DOHH2 (cell line): ENCODE measurements at regions not wholly inside any gene's neighbourhood (a gene's known extent, or its start where the extent isn't known, plus 50 kb on each side); places are given as distances from the start of the nearest gene placed in this dataset.

Experiments used
- H3F3A ChIP-seq: fragments of 200-600 bp; sonication (generic), shearing (Covaris generic); 2 replicates; pipeline ENCODE4 v1.6.0; 2016; ENCODE audit warnings: antibody characterized with exemption, mild to moderate bottlenecking; ENCODE audit not compliant: control insufficient read depth, insufficient read depth
- H3K27ac ChIP-seq: fragments of 200-600 bp; sonication (generic); 2 replicates; pipeline ENCODE4 v1.5.1; 2014; ENCODE audit warnings: low read depth, mild to moderate bottlenecking, low read length, moderate library complexity
- H3K27me3 ChIP-seq: fragments of 200-600 bp; sonication (generic); 2 replicates; pipeline ENCODE4 v1.6.1; 2014; ENCODE audit warnings: mild to moderate bottlenecking, low read length, mixed read lengths; ENCODE audit not compliant: control insufficient read depth
- H3K36me3 ChIP-seq: fragments of 200-600 bp; sonication (generic); 2 replicates; pipeline ENCODE4 v1.6.1; 2014; ENCODE audit warnings: mild to moderate bottlenecking, low read length, moderate library complexity, mixed read lengths; ENCODE audit not compliant: control insufficient read depth
- H3K4me1 ChIP-seq: fragments of 200-600 bp; sonication (generic); 2 replicates; pipeline ENCODE4 v1.6.1; 2014; ENCODE audit warnings: mild to moderate bottlenecking, low read length, mixed read lengths; ENCODE audit not compliant: control insufficient read depth
- H3K4me2 ChIP-seq: fragments of 200-600 bp; sonication (generic); 2 replicates; pipeline ENCODE4 v1.6.0; 2014; ENCODE audit warnings: mild to moderate bottlenecking, low read length, moderate library complexity
- H3K4me3 ChIP-seq: fragments of 200-600 bp; sonication (generic); 2 replicates; pipeline ENCODE4 v1.5.1; 2014; ENCODE audit warnings: mild to moderate bottlenecking, low read length, mixed read lengths
- H3K79me2 ChIP-seq: fragments of 200-600 bp; sonication (generic); 2 replicates; pipeline ENCODE4 v1.6.1; 2014; ENCODE audit warnings: mild to moderate bottlenecking, low read length, mixed read lengths; ENCODE audit not compliant: control insufficient read depth
- H3K9me2 ChIP-seq: fragments of 200-600 bp; sonication (generic); replicated peaks from 2 replicates; pipeline ENCODE4 v1.6.1; 2014; ENCODE audit warnings: mild to moderate bottlenecking, low read length, mixed read lengths; ENCODE audit not compliant: control insufficient read depth
- H3K9me3 ChIP-seq: fragments of 200-600 bp; sonication (generic); 2 replicates; pipeline ENCODE4 v1.6.1; 2014; ENCODE audit warnings: antibody characterized with exemption, low read length, mixed read lengths; ENCODE audit not compliant: control insufficient read depth, insufficient read depth
- H4K20me1 ChIP-seq: fragments of 200-600 bp; sonication (generic); 2 replicates; pipeline ENCODE4 v1.6.0; 2014; ENCODE audit warnings: low read depth, mild to moderate bottlenecking, antibody characterized with exemption, low read length, moderate library complexity; ENCODE audit not compliant: control insufficient read depth, insufficient read depth
- EZH2phosphoT487 ChIP-seq: fragments of 200-600 bp; sonication (generic); IDR thresholded peaks from 2 replicates; pipeline ENCODE4 v1.6.1; 2017; ENCODE audit warnings: borderline replicate concordance, mild to moderate bottlenecking, antibody characterized with exemption, low read length, moderate library complexity, mixed read lengths
- TF ChIP-seq, protein P1 (sequence below): fragments of 200-600 bp; sonication (generic); IDR thresholded peaks from one replicate; pipeline ENCODE4 v1.5.1; 2014; ENCODE audit warnings: antibody characterized with exemption, mild to moderate bottlenecking, low read depth, low read length; ENCODE audit not compliant: poor library complexity, severe bottlenecking

DNA sequence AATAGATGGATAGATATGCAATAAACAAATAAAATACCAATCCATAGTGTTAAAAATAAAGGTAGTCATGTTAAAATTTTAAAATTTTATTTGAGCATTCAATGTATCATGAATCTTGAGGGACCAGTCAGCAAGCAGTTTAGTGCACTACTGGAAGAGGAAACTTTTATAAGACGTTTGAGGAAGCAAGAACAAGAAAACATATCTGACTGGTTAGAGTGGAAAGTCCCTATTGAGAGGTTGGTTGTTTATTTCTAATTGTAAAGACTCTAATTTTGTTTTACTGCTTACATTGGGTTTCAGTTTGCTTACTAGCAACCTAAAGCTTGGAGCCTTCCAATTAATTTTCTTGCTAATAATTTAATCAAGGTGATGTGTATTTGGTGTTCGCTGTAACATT, 786.2 kb downstream of the RAB28 start:
- Histone ChIP-seq H3K9me2 (no peaks in the 10 kb centered on the region; the same call in 1 of the 2 replicates), H3K79me2 (no peaks in the 10 kb centered on the region), H3K27ac (no peak overlapping the region), H3K4me2 (no peak overlapping the region), H3K9me3 (no peaks in the 10 kb centered on the region), H3F3A (no peaks in the 10 kb centered on the region), H3K27me3 (no peaks in the 10 kb centered on the region), H3K4me1 (no peaks in the 10 kb centered on the region), H3K4me3 (no peak overlapping the region), H3K36me3 (no peaks in the 10 kb centered on the region), H4K20me1 (no peaks in the 10 kb centered on the region)
- no peak for TF ChIP-seq EZH2phosphoT487

DNA sequence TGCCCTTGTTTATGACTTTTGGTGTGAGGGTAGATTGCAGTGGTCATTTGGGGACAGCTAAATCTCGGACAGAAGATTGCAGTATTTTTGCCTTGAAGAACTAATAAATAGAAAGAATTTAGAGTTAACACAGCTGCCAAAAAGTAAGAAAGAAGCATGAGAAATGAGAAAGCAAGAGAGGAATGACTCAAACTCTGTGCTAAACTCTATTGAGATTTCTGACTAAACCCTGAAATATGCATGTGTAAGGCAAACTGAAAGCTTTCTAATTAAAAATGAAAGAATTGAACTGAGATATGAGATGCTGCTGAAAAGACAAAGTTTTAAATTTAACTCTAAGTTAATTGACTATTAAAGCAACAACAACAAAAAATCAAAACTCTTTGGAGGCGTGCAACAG, 791.3 kb downstream of the RAB28 start:
- Histone ChIP-seq H3K9me3 (no peaks in the 10 kb centered on the region), H3K9me2 (no peaks in the 10 kb centered on the region; the same call in none of the 2 replicates), H3K4me2 (no peak overlapping the region), H3K4me3 (no peak overlapping the region), H3F3A (no peaks in the 10 kb centered on the region), H3K36me3 (no peaks in the 10 kb centered on the region), H3K27ac (no peak overlapping the region), H3K4me1 (no peaks in the 10 kb centered on the region), H3K79me2 (no peaks in the 10 kb centered on the region), H4K20me1 (no peaks in the 10 kb centered on the region), H3K27me3 (no peaks in the 10 kb centered on the region)
- no peak for TF ChIP-seq EZH2phosphoT487
- TF ChIP-seq, protein P1, sequence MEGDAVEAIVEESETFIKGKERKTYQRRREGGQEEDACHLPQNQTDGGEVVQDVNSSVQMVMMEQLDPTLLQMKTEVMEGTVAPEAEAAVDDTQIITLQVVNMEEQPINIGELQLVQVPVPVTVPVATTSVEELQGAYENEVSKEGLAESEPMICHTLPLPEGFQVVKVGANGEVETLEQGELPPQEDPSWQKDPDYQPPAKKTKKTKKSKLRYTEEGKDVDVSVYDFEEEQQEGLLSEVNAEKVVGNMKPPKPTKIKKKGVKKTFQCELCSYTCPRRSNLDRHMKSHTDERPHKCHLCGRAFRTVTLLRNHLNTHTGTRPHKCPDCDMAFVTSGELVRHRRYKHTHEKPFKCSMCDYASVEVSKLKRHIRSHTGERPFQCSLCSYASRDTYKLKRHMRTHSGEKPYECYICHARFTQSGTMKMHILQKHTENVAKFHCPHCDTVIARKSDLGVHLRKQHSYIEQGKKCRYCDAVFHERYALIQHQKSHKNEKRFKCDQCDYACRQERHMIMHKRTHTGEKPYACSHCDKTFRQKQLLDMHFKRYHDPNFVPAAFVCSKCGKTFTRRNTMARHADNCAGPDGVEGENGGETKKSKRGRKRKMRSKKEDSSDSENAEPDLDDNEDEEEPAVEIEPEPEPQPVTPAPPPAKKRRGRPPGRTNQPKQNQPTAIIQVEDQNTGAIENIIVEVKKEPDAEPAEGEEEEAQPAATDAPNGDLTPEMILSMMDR: no peak

DNA sequence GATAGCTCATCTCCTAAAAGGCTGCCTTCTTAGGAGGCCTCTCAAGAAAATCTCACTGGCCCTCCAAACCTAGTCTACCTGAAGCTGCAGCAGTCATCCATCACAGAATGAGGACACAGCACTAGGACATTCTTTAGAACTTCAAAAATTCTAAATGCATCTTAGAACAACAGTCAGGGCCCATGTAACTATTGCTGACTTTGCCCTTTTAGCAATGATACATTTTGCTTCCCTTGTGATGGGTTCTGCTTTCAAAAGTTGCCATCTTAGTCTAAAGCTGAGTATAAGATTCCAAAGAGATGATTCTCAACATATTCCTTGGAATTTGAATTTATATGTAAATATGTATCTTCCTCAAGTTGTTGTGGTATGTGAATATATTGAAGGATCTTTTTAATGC, 793.0 kb downstream of the RAB28 start:
- Histone ChIP-seq H3K79me2 (no peaks in the 10 kb centered on the region), H3K4me1 (no peaks in the 10 kb centered on the region), H3K4me2 (no peak overlapping the region), H3K9me3 (no peaks in the 10 kb centered on the region), H3K9me2 (no peaks in the 10 kb centered on the region; the same call in 1 of the 2 replicates), H4K20me1 (no peaks in the 10 kb centered on the region), H3K36me3 (no peaks in the 10 kb centered on the region), H3K27ac (no peak overlapping the region), H3K27me3 (no peaks in the 10 kb centered on the region), H3F3A (no peaks in the 10 kb centered on the region), H3K4me3 (no peak overlapping the region)
- TF ChIP-seq EZH2phosphoT487: no peak
- TF ChIP-seq, protein P1: no peak

DNA sequence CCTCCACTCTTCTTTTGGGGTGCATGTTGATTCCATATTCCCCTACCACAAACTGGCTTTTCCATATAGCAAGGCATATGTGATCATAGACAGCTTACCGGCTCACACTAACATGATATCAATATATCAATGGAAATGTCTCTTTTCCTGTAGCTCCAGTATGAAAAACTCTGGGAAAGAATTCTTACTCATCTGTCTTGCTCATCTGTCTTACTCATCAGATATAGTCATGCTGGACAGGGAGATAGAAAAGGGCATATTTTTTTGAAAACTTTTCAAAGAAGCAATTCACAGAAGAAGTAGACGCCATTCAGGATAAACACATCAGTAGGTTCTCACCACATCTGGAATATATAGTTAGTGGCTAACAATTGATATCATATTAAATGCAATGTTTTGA, 794.7 kb downstream of the RAB28 start:
- no peaks in the 10 kb centered on the region for H4K20me1 ChIP-seq

More for the DNA sequence above, 794.7 kb downstream of the RAB28 start:
- no peaks in the 10 kb centered on the region for H3K4me1 ChIP-seq
- no peaks in the 10 kb centered on the region; the same call in 1 of the 2 replicates for H3K9me2 ChIP-seq
- no peaks in the 10 kb centered on the region for H3K27me3 ChIP-seq
- H3K9me3 ChIP-seq: no peaks in the 10 kb centered on the region
- no peaks in the 10 kb centered on the region for H3K79me2 ChIP-seq
- H3K36me3 ChIP-seq: no peaks in the 10 kb centered on the region
- no peak overlapping the region for H3K4me3 ChIP-seq
- no peak overlapping the region for H3K4me2 ChIP-seq
- TF ChIP-seq EZH2phosphoT487: no peak
- TF ChIP-seq, protein P1: no peak
- no peaks in the 10 kb centered on the region for H3F3A ChIP-seq
- no peak overlapping the region for H3K27ac ChIP-seq
